GM21786 (cell line): ENCODE measurements at regions not wholly inside any gene's neighbourhood (a gene's known extent, or its start where the extent isn't known, plus 50 kb on each side); places are given as distances from the start of the nearest gene placed in this dataset.
"Not testable (repeated sequence)": the region's sequence is repeated elsewhere in the genome, so short reads cannot be mapped to it uniquely, and the experiment has no call there.

Experiments used
- ATAC-seq: cut with Tn5 transposase; IDR thresholded peaks from one replicate; pipeline ENCODE4 v1.9.1; 2021; ENCODE audit not compliant: unreplicated experiment

DNA sequence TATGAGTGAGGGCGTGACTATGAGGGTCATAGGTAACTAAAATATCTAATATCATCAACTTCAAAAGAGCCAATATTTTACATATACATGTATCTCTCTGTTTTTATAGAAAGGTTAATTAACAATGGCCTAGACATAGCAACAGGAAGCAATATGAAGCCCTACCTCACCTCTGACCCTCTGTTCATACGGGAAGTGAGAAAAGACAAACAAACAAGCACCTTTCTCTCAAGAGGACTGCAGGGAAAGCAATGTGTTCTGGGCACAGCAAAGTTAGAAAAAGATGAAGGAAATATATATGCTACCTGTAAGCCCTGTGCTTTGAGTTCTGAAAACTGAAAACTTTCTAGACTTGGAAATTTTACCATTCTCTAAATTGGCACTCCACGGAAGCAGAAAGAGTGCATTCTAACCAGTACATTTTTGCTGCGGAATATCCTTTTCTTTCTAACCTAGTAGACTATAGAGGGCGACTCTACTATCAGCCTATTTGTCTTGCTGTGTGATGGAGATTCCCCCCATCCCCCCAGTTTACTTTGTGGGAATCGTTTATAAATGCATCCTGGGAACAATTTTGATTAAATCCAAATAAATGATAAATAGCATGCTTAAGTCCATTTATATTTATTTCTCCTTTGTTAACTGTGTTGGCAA lies 830.4 kb upstream of the FAT3 start:
- no peak for ATAC-seq

DNA sequence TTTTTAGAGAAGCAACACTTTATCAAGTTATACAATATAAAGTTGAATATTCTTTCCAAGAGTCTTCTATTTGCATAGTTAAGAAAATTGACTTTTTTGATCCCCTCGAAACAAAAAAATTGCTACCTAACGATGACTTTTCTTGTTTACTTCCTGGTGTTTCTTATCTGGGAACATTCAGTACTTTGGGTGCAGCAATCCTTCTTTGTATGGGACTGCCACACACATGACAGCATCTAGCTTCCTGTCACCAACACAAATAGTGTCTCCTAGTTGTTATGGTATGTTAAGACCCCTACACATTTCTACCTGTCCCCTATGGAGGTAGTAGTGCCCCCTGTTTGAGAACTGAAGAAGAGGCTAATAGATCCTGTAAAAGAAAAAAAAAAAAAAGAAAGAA lies 841.7 kb upstream of the FAT3 start:
- ATAC-seq: no peak

GRCh38 chr11:91374794-91375193 lies 849.8 kb upstream of the FAT3 start:
- ATAC-seq: no peak

DNA sequence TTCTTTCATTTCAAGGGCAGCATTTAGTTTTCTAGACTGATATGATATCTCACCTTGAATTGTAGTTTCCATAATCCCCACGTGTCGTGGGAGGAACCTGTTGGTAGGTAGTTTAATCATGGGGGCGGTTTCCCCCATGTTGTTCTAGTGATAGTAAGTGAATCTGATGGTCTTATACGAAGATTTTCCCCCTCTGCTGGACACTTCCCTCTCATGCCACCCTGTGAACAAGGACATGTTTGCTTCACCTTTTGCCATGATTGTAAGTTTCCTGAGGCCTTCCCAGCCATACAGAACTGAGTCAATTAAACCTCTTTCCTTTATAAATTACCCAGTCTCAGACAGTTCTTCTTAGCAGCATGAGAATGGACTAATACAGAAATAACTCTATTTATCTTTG lies 851.1 kb upstream of the FAT3 start:
- no peak for ATAC-seq

GRCh38 chr11:91366816-91367215 lies 857.8 kb upstream of the FAT3 start:
- no peak for ATAC-seq

DNA sequence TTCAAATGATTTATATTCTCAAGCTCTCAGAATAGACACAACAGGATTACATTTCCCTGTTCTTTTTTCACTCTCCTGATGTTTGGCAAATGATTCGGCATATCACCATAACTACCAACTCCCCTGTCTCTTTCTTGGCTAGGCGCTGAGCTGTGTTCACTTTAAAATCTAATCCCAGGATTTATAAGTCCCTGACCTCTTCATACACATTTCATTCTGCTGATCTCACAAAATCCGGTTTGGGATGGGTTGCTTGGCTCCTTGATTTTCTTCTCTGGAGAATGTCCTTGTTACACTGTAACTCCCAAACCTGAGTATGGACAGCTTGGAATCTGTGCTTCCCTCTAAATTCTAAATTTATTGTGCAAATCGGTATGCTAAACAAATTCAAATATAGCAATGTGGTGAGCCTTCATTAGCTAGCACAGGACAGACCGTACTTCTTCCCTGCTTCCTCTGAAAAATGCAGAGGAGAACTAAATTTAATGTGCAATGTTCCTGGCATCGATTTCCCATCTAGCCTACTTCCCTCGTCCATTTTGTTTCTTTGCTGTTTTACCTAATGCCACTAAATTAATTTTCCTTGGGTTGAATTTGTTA lies 858.5 kb upstream of the FAT3 start:
- no peak for ATAC-seq

- ATAC-seq: no peak
These were observed 873.7 kb upstream of the FAT3 start for GRCh38 chr11:91350931-91351330.

DNA sequence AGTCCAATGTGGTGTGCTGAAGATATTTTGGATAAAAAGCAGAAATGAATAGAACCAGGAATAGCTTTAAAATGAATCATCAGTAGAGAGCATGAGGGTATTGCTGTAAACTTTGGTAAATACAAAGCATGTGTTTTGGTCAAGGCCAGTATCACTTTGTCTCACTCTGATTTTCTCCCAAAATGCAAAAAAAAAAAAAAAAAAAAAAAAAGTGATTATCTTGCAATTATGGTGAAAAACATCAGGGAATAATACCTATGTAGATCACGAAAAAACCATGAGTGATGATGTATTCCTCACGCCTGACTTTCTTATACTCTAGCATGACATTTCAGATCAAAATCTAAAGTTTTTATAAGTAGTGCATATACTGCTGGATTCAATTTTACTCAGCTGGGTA lies 897.9 kb upstream of the FAT3 start:
- no peak for ATAC-seq

- ATAC-seq: no peak
These were observed 898.3 kb upstream of the FAT3 start for GRCh38 chr11:91326280-91326679.

DNA sequence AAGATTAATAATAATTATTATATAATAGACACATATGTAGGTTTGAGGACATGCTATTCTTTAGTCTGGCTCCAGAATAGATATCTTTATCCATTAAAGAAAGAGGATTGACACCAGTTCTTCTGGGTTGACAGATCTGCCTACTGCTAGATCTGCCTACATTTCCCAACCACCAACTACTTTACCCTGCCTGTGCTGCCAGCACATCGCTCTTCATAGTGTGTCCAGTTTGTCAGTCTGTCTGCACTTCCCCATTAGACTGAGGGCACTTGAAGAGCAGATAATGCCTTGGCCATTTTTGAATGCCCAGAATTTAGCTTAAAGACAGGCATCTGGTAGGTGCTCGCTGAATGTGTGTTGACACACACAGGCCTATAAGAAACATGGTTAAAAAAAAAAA lies 910.1 kb upstream of the FAT3 start:
- ATAC-seq: no peak

DNA sequence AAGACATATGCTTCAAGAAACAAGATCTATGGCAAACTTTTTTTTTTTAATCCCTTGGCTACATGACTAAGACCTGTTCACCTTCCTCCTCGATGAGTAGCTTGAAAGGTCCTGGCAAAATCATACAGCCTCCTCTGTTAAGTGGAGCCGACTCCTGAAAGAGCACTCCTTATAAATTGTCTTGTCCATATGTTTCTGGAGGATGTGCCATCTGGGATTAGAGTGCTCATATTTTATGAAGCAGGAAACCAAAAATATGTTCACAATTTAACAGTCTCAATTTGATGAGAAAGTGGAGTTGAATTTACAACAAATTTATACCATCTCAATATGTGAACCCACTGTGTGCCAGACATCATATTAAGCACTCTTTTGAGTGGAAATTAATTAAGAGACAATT lies 912.1 kb upstream of the FAT3 start:
- no peak for ATAC-seq

DNA sequence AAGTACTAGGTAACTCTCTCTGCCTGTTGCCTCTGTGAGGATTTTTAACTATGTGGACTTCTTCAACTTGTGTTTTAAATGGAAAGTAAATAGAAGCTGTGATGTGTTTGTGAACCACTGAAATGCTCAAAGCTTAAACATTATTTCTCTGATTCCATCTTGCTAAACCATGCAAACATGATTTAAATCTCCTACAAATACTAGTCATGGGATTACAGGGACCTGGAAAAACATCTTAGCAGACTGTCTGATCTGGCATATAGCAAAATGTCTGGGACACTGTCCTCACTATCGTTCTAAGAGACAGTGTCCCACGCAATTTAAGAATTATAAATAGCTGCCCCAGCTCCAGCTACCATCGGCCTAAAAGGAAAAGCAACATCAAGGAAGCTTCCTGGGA lies 914.5 kb upstream of the FAT3 start:
- ATAC-seq: no peak

GRCh38 chr11:91308069-91308468 lies 916.5 kb upstream of the FAT3 start:
- no peak for ATAC-seq

DNA sequence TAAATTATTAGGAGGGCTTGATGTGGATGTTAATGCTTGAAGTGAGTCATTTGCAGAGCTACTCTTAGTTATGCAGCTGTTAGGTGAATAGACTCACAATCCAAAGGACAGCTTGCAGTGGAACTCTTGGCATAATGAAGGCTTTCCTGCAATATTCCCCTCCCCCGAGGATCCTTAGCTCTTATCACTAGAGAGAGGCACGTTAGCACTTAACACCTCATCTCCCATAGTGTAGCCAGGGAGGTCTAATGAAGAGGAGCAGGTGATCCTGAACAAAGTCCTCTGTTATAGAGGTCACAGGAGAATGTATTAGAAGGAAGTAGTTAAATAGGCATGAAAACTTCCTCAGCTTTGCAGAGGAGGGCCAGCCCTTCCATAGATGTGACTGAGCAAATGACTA lies 919.2 kb upstream of the FAT3 start:
- ATAC-seq: no peak

DNA sequence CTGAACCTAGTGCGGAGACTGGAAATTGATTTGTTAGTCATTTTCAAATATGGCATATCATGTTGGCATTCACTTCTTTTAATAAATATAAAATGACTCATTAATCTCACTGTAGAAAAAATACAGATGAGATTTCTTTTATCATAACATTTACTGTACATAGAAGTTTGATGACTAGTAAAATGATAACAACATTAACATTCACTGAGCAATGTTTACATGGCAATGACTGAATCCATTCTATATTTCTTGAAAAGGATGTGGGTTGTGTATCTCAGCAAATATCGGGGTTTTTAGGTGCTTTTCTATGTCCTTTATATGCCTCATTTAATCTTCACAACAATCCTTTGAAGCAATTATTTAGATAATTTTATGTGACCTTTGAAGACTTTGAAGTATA lies 920.9 kb upstream of the FAT3 start:
- ATAC-seq: no peak

DNA sequence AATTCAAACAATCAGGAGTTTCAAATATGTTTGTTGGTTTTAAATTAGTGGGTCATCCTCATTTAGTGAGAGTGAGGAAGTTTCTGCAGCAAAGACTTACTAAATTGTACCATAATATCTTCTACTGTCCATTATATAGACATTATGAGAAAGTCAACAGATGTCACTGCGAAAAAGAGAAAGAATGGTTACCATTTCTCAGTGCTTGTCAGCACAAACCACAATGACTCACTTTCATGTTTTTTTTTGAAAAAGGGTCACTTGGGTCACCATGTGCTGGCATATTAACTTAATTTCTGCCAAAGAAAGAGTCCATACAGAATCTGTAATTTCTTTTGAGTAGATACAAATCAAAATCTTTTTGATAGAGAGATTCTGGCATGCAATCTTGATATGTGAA lies 924.6 kb upstream of the FAT3 start:
- ATAC-seq: peak; percentile 79

DNA sequence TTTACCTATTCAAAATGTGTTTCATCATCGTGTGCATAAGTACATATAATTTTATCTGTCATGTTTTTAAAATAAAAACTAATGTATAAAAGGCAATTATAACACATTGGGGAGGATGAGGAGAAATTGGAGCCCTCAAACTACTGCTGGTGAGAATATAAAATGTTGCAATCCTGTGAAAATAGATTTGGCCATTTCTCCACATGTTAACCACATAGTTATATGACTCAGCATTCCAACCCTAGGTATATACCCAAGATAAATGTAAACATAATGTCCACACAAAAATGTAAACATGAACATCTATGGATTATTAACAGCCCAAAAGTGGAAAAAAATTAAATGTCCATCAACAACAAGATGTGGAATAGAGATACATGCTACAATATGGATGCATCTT lies 928.0 kb upstream of the FAT3 start:
- no peak for ATAC-seq

DNA sequence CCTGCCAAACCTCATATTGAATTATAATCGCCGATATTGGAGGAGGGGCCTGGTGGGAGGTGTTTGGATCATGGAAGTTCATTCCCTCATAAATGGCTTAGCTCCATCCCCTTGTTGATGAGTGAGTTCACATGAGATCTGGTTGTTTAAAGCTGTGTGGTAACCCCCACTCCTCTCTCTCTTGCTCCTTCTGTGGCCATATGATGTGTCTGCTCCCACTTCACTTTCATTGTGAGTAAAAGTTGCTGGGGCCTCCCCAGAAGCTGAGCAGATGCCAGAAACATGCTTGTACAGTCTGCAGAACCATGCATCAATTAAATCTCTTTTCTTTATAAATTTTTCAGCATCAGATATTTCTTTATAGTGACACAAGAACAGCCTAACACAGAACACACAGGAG lies 929.0 kb upstream of the FAT3 start:
- peak; percentile 64 for ATAC-seq

DNA sequence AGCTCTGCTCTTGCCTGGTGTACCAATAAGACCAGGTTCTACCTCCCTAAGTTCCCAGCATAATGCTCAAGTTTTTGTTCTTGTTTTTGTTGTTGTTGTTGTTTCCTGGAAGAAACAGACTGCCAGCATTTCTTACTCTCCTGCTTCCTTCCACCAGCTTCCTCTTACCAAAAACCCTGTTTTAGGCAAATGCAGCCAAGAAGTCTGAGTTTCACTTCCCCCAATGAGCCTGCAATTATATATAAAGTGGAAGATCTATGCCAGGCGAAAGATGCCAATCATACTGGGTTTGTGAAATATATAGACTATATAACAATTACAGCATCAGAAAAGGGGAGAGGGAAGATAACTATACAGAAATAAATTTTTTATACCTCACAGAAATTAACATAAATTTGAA lies 931.5 kb upstream of the FAT3 start:
- no peak for ATAC-seq

DNA sequence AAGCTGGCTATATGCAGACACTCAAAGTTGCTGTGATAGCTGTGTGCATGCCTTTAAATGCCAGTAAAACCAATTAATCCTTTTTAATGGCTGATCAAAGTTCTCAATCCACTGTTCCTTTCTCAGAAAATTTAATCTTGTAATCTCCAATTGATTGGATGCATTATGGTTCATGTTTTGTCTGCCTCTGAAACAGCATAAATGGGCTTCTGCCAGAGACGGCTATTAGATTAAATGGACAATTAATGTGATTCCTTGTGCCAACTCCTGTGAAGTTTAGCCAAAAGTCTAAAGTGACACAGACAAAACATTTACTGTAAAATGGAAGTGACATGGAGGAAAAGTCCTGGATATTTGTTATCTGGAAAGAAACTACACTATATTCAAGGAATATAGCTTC lies 952.5 kb upstream of the FAT3 start:
- ATAC-seq: no peak

DNA sequence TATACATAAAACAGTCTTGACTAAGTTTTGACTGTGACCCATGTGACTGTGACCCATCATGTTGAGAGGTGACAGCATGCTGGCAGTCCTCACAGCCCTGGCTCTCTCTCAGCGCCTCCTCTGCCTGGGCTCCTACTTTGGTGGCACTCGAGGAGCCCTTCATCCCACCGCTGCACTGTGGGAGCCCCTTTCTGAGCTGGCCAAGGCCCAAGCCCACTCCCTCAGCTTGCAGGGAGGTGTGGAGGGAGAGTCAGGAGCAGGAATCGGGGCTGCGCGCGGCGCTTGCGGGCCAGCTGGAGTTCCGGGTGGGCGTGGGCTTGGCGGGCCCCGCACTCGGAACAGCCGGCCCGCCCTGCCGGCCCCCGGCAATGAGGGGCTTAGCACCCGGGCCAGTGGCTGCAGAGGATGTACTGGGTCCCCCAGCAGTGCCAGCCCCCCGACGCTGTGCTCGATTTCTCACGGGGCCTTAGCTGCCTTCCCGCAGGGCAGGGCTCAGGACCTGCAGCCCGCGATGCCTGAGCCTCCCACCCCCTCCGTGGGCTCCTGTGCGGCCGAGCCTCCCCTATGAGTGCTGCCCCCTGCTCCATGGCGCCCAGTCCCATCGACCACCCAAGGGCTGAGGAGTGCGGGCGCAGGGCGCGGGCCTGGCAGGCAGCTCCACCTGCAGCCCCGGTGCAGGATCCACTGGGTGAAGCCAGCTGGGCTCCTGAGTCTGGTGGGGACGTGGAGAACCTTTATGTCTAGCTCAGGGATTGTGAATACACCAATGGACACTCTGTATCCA lies 955.9 kb upstream of the FAT3 start:
- ATAC-seq: not testable (repeated sequence)

DNA sequence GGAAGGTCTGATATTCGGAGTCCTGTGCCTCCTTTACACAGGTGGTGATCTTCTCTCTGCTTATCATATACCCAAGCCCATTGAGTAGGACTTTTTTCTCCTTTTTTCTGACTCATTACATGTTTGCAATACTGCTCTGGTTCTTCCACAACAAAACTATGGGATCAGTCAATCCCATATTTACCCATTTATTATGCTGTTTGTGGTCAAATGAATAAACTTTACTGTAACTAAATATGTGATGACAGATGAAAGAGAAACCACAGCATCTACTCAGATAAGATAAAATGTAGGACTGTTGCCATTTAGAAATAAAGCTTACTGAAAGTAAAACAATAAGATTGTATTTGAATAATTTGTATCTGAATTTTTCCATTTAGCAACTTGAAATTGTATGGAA lies 958.7 kb upstream of the FAT3 start:
- ATAC-seq: no peak
